ENCODE measurements at regions not wholly inside any gene's neighbourhood (a gene's known extent, or its start where the extent isn't known, plus 50 kb on each side); places are given as distances from the start of the nearest gene placed in this dataset.
A peak's percentile ranks its signal among the peaks of the same experiment; 100 is the strongest.

- Histone ChIP-seq H3K4me1 (peaks cover 3% of the 10 kb centered on the region; the same call in 1 of the 2 replicates), H3K9me3 (replicated peaks) (no peaks in the 10 kb centered on the region), H3K27ac (no peak overlapping the region)
These were observed 53.8 kb upstream of the SPPL2A start for GRCh38 chr15:50819344-50819743.

GRCh38 chr15:50815958-50816590 lies 50.6 kb upstream of the SPPL2A start:
- Histone ChIP-seq H3K27ac (no peak overlapping the region), H3K36me3 (no peaks in the 10 kb centered on the region), H3K9me3 (replicated peaks) (no peaks in the 10 kb centered on the region), H3K27me3 (no peaks in the 10 kb centered on the region), H3K4me3 (no peak overlapping the region), H3K4me1 (0 out of 2 replicates have a peak, but pooled peaks cover 4% of the 10 kb centered on the region)
- peak; percentile 17 to 54 for DNase-seq

More at GRCh38 chr15:50819344-50819743, 53.8 kb upstream of the SPPL2A start:
- Histone ChIP-seq H3K27me3 (no peaks in the 10 kb centered on the region), H3K4me3 (no peak overlapping the region), H3K36me3 (no peaks in the 10 kb centered on the region)
- no peak for DNase-seq

All from SJCRH30 (cell line).